ENCODE measurements at regions not wholly inside any gene's neighbourhood (a gene's known extent, or its start where the extent isn't known, plus 50 kb on each side); places are given as distances from the start of the nearest gene placed in this dataset.

DNA sequence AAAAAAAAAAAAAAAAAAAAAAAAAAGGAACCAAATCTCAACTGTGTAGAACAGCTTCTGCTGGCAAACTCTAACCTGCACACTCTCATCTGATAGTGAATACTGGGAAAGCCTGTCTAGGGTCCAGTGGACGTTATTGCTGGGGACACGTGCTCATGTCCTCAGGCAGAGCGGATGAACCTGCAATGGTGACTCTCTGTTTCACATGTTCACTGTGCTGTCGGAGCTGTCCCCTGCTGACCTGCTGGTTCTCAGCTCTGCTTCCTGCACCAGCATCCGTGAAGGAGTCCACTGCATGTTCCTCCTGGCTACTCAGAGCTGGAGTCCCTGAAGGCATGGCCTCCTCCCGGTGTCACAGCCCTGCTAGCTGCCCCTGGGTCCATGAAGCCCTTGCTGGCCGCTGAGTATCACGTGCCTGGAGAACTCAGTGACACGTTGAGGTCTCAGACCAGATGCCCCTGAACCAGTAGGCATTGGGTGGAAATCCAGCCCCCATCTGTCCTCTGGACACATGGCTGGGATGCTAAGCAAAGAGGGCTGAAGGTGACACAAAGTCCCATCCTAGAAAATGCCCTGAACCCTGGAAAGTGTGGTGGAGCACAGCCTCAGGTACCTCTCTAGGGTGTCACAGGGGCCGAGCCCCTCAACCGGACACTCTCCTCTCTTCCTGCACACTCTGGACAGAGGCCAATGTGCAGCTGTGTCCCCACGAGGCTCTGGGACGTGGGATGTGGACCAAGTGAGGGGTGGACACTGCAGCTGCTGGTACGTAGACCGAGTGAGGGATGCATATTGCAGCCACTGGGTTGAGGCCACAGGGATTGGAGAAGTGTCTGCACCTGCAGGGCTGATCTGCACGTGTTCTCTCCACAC is 54.9 kb upstream of the FRMD1 start:
- no peak overlapping the region for H3K27ac ChIP-seq
- intact Hi-C loops (cut with DNase I; ENCODE audit: low total_unique reads), result no loop called here
- no peaks in the 10 kb centered on the region for H3K9me3 ChIP-seq
- no peak overlapping the region for H3K4me3 ChIP-seq
- no peaks in the 10 kb centered on the region for H3K36me3 ChIP-seq
- no peaks in the 10 kb centered on the region for H3K4me1 ChIP-seq
- TF ChIP-seq, protein P1, sequence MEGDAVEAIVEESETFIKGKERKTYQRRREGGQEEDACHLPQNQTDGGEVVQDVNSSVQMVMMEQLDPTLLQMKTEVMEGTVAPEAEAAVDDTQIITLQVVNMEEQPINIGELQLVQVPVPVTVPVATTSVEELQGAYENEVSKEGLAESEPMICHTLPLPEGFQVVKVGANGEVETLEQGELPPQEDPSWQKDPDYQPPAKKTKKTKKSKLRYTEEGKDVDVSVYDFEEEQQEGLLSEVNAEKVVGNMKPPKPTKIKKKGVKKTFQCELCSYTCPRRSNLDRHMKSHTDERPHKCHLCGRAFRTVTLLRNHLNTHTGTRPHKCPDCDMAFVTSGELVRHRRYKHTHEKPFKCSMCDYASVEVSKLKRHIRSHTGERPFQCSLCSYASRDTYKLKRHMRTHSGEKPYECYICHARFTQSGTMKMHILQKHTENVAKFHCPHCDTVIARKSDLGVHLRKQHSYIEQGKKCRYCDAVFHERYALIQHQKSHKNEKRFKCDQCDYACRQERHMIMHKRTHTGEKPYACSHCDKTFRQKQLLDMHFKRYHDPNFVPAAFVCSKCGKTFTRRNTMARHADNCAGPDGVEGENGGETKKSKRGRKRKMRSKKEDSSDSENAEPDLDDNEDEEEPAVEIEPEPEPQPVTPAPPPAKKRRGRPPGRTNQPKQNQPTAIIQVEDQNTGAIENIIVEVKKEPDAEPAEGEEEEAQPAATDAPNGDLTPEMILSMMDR (IDR thresholded peaks at IDR 0.05), result no peak
- TF ChIP-seq POLR2A (IDR thresholded peaks at IDR 0.05) (no peak), POLR2AphosphoS5 (IDR thresholded peaks at IDR 0.05) (no peak)
- no peaks in the 10 kb centered on the region for H3K27me3 ChIP-seq
- peak in 1 of 2 donors; percentile 15 for DNase-seq (ENCODE audit: low spot score in 2 of 2)

GRCh38 chr6:168133168-168133561 is 54.2 kb upstream of the FRMD1 start:
- intact Hi-C loops (cut with DNase I; ENCODE audit: low total_unique reads), result no loop called here
- Histone ChIP-seq H3K27me3 (no peaks in the 10 kb centered on the region), H3K36me3 (no peaks in the 10 kb centered on the region), H3K27ac (no peak overlapping the region), H3K4me1 (no peaks in the 10 kb centered on the region), H3K4me3 (peak overlapping the region; percentile 28 to 55 (median 32)), H3K9me3 (no peaks in the 10 kb centered on the region)
- TF ChIP-seq POLR2AphosphoS5 (IDR thresholded peaks at IDR 0.05), result no peak
- TF ChIP-seq, protein P1 (IDR thresholded peaks at IDR 0.05), result peak in 1 of 3 donors; percentile 4
- peak in 1 of 2 donors; percentile 15 for DNase-seq (ENCODE audit: low spot score in 2 of 2)

DNA sequence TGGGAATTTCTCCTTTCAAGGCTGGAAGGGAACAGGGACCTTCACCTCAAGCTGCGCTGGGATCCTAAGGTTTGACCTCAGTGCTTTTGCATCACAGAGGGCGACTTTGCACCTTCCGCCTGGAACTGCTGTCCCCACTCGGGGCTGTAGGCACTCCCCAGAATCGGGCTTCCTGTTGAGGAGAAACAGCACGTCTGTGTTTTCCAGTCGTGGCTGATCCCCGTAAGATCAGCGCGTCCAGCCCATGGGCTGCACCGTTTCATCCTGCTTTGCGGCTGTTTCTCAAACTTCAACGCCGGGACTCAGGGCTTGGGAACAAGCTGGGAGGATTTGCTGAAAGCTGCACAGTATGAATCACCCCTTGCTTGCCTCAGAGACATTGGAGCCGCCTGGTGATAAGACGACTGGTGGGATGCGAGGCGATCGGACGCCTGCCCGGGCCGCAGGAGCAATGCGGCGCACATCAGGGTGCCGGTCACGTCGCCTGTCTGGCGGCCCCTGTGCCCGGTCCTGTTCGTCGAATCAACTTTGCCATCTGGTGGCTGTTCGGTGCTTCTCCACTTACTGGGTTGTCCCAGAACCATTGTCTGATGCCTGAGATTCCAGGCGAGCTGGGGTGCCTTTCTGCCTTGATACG is 53.6 kb upstream of the FRMD1 start:
- no peaks in the 10 kb centered on the region for H3K4me1 ChIP-seq
- no peaks in the 10 kb centered on the region for H3K9me3 ChIP-seq
- TF ChIP-seq POLR2AphosphoS5 (IDR thresholded peaks at IDR 0.05), result no peak
- TF ChIP-seq, protein P1 (IDR thresholded peaks at IDR 0.05), result peak in 2 of 3 donors; percentile 35 to 56
- no peak for TF ChIP-seq POLR2A (IDR thresholded peaks at IDR 0.05)
- H3K4me3 ChIP-seq, result peak overlapping the region; percentile 16 to 55 (median 28)
- H3K27me3 ChIP-seq, result no peaks in the 10 kb centered on the region
- DNase-seq (ENCODE audit: low spot score in 2 of 2), result peak in 1 of 2 donors; percentile 46
- H3K27ac ChIP-seq, result no peak overlapping the region
- no peaks in the 10 kb centered on the region for H3K36me3 ChIP-seq
- intact Hi-C loops (cut with DNase I; ENCODE audit: low total_unique reads), result no loop called here

GRCh38 chr6:168131464-168132415 is 52.7 kb upstream of the FRMD1 start:
- Histone ChIP-seq H3K27me3 (no peaks in the 10 kb centered on the region), H3K27ac (no peak overlapping the region), H3K9me3 (no peaks in the 10 kb centered on the region), H3K4me3 (no peak overlapping the region), H3K4me1 (no peaks in the 10 kb centered on the region), H3K36me3 (no peaks in the 10 kb centered on the region)
- DNase-seq (ENCODE audit: low spot score in 2 of 2), result peak in 1 of 2 donors; percentile 11
- TF ChIP-seq, protein P1 (IDR thresholded peaks at IDR 0.05), result no peak
- TF ChIP-seq POLR2AphosphoS5 (IDR thresholded peaks at IDR 0.05), result no peak
- no peak for TF ChIP-seq POLR2A (IDR thresholded peaks at IDR 0.05)
- intact Hi-C loops (cut with DNase I; ENCODE audit: low total_unique reads), result no loop called here
